GM23338 (cell line): ENCODE measurements at regions not wholly inside any gene's neighbourhood (a gene's known extent, or its start where the extent isn't known, plus 50 kb on each side); places are given as distances from the start of the nearest gene placed in this dataset.

Experiments
- ATAC-seq: fragments of 200-7000 bp; cut with Tn5 transposase; 3 replicates; pipeline ENCODE4 v1.9.1; 2020
- DNase-seq: peaks from one replicate; pipeline ENCODE4 v3.0.0-alpha.2; 2015; ENCODE audit warnings: low spot score
- H2AFZ ChIP-seq: fragments of 200-600 bp; sonication (generic); 2 replicates; pipeline ENCODE4 v1.8.0; 2016; ENCODE audit warnings: antibody characterized with exemption, mild to moderate bottlenecking, moderate library complexity
- H3F3A ChIP-seq: fragments of 200-600 bp; sonication (generic); replicated peaks from 2 replicates; pipeline ENCODE4 v1.8.0; 2017; ENCODE audit warnings: antibody characterized with exemption, mixed run types, low read depth
- H3K27ac ChIP-seq: fragments of 200-600 bp; sonication (generic); 2 replicates; pipeline ENCODE4 v1.6.1; 2016; ENCODE audit warnings: low read depth
- H3K27me3 ChIP-seq: fragments of 200-600 bp; sonication (generic); 2 replicates; pipeline ENCODE4 v1.8.0; 2016; ENCODE audit warnings: mild to moderate bottlenecking, mixed run types, moderate library complexity; ENCODE audit not compliant: insufficient read depth
- H3K36me3 ChIP-seq: fragments of 200-600 bp; sonication (generic); 2 replicates; pipeline ENCODE4 v1.8.0; 2016; ENCODE audit warnings: mild to moderate bottlenecking; ENCODE audit not compliant: insufficient read depth
- H3K4me1 ChIP-seq: fragments of 200-600 bp; sonication (generic); 2 replicates; pipeline ENCODE4 v1.8.0; 2016; ENCODE audit warnings: mild to moderate bottlenecking, moderate library complexity; ENCODE audit not compliant: insufficient read depth
- H3K4me2 ChIP-seq: fragments of 200-600 bp; sonication (generic); 2 replicates; pipeline ENCODE4 v1.7.1; 2017; ENCODE audit warnings: mixed run types
- H3K4me3 ChIP-seq: fragments of 200-600 bp; sonication (generic); 2 replicates; pipeline ENCODE4 v1.6.1; 2016; ENCODE audit warnings: mixed run types
- H3K79me2 ChIP-seq: fragments of 200-600 bp; sonication (generic); replicated peaks from 2 replicates; pipeline ENCODE4 v1.8.0; 2017; ENCODE audit warnings: mild to moderate bottlenecking; ENCODE audit not compliant: insufficient read depth
- H3K9me2 ChIP-seq: fragments of 200-600 bp; sonication (generic); 2 replicates; pipeline ENCODE4 v1.8.0; 2017; ENCODE audit not compliant: insufficient read depth
- H4K20me1 ChIP-seq: fragments of 200-600 bp; sonication (generic); replicated peaks from 2 replicates; pipeline ENCODE4 v1.8.0; 2017; ENCODE audit warnings: mild to moderate bottlenecking; ENCODE audit not compliant: insufficient read depth
- H3K27ac Mint-ChIP-seq: 2 replicates; pipeline ENCODE4 v1.8.0; 2020; ENCODE audit warnings: inconsistent platforms, mild to moderate bottlenecking, moderate library complexity, mixed read lengths
- H3K27me3 Mint-ChIP-seq: 3 replicates; pipeline ENCODE4 v1.8.0; 2022; ENCODE audit warnings: low read depth, mild to moderate bottlenecking, moderate library complexity, mixed read lengths, inconsistent platforms; ENCODE audit not compliant: insufficient read depth, poor library complexity
- H3K36me3 Mint-ChIP-seq: 3 replicates; pipeline ENCODE4 v1.8.0; 2021; ENCODE audit warnings: low read depth, mild to moderate bottlenecking, inconsistent platforms, moderate library complexity, mixed read lengths
- H3K4me1 Mint-ChIP-seq: 3 replicates; pipeline ENCODE4 v1.8.0; 2020; ENCODE audit warnings: mild to moderate bottlenecking, inconsistent platforms, mixed read lengths
- H3K4me3 Mint-ChIP-seq: 3 replicates; pipeline ENCODE4 v1.8.0; 2021; ENCODE audit warnings: moderate library complexity, mild to moderate bottlenecking, inconsistent platforms, mixed read lengths
- H3K9me3 Mint-ChIP-seq: 3 replicates; pipeline ENCODE4 v1.8.0; 2020; ENCODE audit warnings: moderate library complexity, mild to moderate bottlenecking, inconsistent platforms, mixed read lengths
- CREB1 ChIP-seq: fragments of 250-450 bp; sonication (Bioruptor Pico); IDR thresholded peaks from 2 replicates; pipeline ENCODE4 v1.5.0; 2020; ENCODE audit warnings: low read depth, mild to moderate bottlenecking, moderate library complexity
- ETS1 ChIP-seq: IDR thresholded peaks from 2 replicates; pipeline ENCODE4 v1.6.1; 2016; ENCODE audit warnings: antibody characterized with exemption
- EZH2 ChIP-seq: fragments of 200-600 bp; sonication (generic); IDR thresholded peaks from one replicate; pipeline ENCODE4 v1.8.0; 2017; ENCODE audit warnings: antibody characterized with exemption, mild to moderate bottlenecking, low read depth; ENCODE audit not compliant: unreplicated experiment
- EZH2phosphoT487 ChIP-seq: fragments of 200-600 bp; sonication (generic); IDR thresholded peaks from one replicate; pipeline ENCODE4 v1.8.1; 2018; ENCODE audit warnings: antibody characterized with exemption; ENCODE audit not compliant: unreplicated experiment
- JUNB ChIP-seq: IDR thresholded peaks from one replicate; pipeline ENCODE4 v1.6.1; 2016; ENCODE audit warnings: antibody characterized with exemption; ENCODE audit not compliant: unreplicated experiment
- NANOG ChIP-seq: IDR thresholded peaks from 2 replicates; pipeline ENCODE4 v1.6.1; 2016; ENCODE audit warnings: antibody characterized with exemption, borderline replicate concordance
- POLR2AphosphoS5 ChIP-seq: IDR thresholded peaks from 2 replicates; pipeline ENCODE4 v1.6.1; 2016; ENCODE audit warnings: antibody characterized with exemption, low read depth
- REST ChIP-seq: IDR thresholded peaks from one replicate; pipeline ENCODE4 v1.6.1; 2018; ENCODE audit warnings: antibody characterized with exemption; ENCODE audit not compliant: unreplicated experiment
- STAT1 ChIP-seq: IDR thresholded peaks from one replicate; pipeline ENCODE4 v1.6.1; 2016; ENCODE audit warnings: antibody characterized with exemption; ENCODE audit not compliant: unreplicated experiment
- ZNF114 ChIP-seq: fragments of 250-450 bp; sonication (Bioruptor Pico); IDR thresholded peaks from 2 replicates; pipeline ENCODE4 v1.5.0; 2020; ENCODE audit warnings: mild to moderate bottlenecking, moderate library complexity
- ZNF331 ChIP-seq: fragments of 250-450 bp; sonication (Bioruptor Pico); IDR thresholded peaks from 2 replicates; pipeline ENCODE4 v1.5.0; 2020; ENCODE audit warnings: low read depth, mild to moderate bottlenecking, moderate library complexity
- ZNF462 ChIP-seq: fragments of 250-450 bp; sonication (Bioruptor Pico); IDR thresholded peaks from 2 replicates; pipeline ENCODE4 v1.5.0; 2020; ENCODE audit warnings: mild to moderate bottlenecking, moderate library complexity

- no peak for TF ChIP-seq NANOG
- no peak for TF ChIP-seq ZNF114 (CRISPR knock-in tag)
- TF ChIP-seq ETS1: no peak
- no peak for TF ChIP-seq ZNF331
- TF ChIP-seq REST: no peak
- no peak for TF ChIP-seq CREB1
- TF ChIP-seq EZH2phosphoT487: no peak
- no peak for TF ChIP-seq EZH2
- no peak for TF ChIP-seq STAT1
- no peak for TF ChIP-seq POLR2AphosphoS5
- TF ChIP-seq JUNB: no peak
- TF ChIP-seq ZNF462 (CRISPR knock-in tag): no peak
- Mint-ChIP-seq H3K27me3 (peaks cover 2% of the 10 kb centered on the region), H3K4me1 (no peaks in the 10 kb centered on the region; the same call in 2 of the 3 replicates), H3K4me3 (no peak overlapping the region), H3K27ac (no peak overlapping the region), H3K9me3 (no peaks in the 10 kb centered on the region), H3K36me3 (no peaks in the 10 kb centered on the region)
- Histone ChIP-seq H4K20me1 (no peaks in the 10 kb centered on the region), H3F3A (no peaks in the 10 kb centered on the region), H3K4me1 (no peaks in the 10 kb centered on the region), H2AFZ (no peak overlapping the region), H3K79me2 (no peaks in the 10 kb centered on the region), H3K27me3 (no peaks in the 10 kb centered on the region), H3K4me3 (no peak overlapping the region), H3K4me2 (no peak overlapping the region), H3K9me2 (no peaks in the 10 kb centered on the region), H3K36me3 (no peaks in the 10 kb centered on the region), H3K27ac (no peak overlapping the region)
- no peak for DNase-seq
- ATAC-seq: no peak
Observed at GRCh38 chr3:174786825-174787224, 72.3 kb upstream of the NAALADL2 start.
